ENCODE measurements at regions not wholly inside any gene's neighbourhood (a gene's known extent, or its start where the extent isn't known, plus 50 kb on each side); places are given as distances from the start of the nearest gene placed in this dataset.

DNA sequence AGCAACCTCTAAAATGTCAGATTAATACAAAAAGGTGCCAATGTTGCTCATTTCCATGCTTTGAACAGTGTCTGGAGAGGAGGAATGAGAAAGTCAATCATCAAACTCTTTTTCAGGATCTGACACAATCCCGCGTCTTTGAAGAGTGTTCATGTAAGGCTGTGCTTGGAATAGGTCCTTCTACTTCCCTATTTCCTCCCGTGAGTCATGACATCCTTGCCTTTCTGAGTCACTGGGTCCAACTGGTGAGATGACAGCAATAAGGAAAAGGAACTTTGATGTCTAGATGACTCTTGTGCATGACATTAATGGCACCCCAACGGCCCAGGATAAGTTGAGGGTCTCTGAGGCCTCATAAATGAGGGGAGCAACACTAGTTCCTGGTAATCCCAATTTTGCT, 109.0 kb upstream of the CELF4 start:
- Histone ChIP-seq H3K27ac (no peak overlapping the region), H3K4me2 (no peak overlapping the region), H3K36me3 (no peaks in the 10 kb centered on the region), H3K4me1 (peaks cover 4% of the 10 kb centered on the region), H3F3A (ENCODE audit: low read depth) (peaks cover 5% of the 10 kb centered on the region), H3K27me3 (no peaks in the 10 kb centered on the region), H3K79me2 (ENCODE audit: low read depth) (no peaks in the 10 kb centered on the region), H2AFZ (replicated peaks) (no peak overlapping the region), H4K20me1 (ENCODE audit: low read depth) (no peaks in the 10 kb centered on the region), H3K9me3 (ENCODE audit: low read depth) (no peaks in the 10 kb centered on the region), H3K9ac (no peak overlapping the region), H3K4me3 (no peak overlapping the region)
- TF ChIP-seq, protein P1, sequence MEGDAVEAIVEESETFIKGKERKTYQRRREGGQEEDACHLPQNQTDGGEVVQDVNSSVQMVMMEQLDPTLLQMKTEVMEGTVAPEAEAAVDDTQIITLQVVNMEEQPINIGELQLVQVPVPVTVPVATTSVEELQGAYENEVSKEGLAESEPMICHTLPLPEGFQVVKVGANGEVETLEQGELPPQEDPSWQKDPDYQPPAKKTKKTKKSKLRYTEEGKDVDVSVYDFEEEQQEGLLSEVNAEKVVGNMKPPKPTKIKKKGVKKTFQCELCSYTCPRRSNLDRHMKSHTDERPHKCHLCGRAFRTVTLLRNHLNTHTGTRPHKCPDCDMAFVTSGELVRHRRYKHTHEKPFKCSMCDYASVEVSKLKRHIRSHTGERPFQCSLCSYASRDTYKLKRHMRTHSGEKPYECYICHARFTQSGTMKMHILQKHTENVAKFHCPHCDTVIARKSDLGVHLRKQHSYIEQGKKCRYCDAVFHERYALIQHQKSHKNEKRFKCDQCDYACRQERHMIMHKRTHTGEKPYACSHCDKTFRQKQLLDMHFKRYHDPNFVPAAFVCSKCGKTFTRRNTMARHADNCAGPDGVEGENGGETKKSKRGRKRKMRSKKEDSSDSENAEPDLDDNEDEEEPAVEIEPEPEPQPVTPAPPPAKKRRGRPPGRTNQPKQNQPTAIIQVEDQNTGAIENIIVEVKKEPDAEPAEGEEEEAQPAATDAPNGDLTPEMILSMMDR (IDR thresholded peaks at IDR 0.05): no peak
- Mint-ChIP-seq H3K36me3 (peaks cover 2% of the 10 kb centered on the region), H3K27ac (no peak overlapping the region), H3K27me3 (ENCODE audit: insufficient read depth, low read depth) (peaks cover 10% of the 10 kb centered on the region), H3K4me1 (peaks cover 8% of the 10 kb centered on the region), H3K9me3 (peaks cover 4% of the 10 kb centered on the region), H3K4me3 (no peak overlapping the region)
- no peak for DNase-seq (ENCODE audit: low spot score)

DNA sequence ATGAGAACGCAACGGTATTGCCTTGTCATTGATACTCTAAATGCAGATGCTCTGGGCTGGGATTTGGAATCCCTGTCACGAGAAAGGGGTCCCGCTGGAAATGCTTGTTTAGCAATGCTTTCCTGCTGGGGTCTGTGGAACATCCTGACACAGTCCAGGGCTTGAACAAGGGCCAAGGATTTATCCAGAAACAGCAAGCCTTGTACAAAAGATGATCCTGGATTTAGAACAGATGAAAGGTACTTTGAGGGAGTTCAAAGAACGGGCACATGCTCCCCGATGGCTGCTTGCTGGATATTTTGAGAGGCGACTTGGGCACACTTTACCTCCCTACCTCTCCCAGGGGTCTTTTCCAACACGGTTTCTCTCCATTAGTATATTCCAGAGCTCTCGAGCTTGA, 108.1 kb upstream of the CELF4 start:
- Mint-ChIP-seq H3K27me3 (ENCODE audit: insufficient read depth, low read depth) (peaks cover 14% of the 10 kb centered on the region), H3K4me3 (no peak overlapping the region), H3K36me3 (peaks cover 2% of the 10 kb centered on the region)

DNA sequence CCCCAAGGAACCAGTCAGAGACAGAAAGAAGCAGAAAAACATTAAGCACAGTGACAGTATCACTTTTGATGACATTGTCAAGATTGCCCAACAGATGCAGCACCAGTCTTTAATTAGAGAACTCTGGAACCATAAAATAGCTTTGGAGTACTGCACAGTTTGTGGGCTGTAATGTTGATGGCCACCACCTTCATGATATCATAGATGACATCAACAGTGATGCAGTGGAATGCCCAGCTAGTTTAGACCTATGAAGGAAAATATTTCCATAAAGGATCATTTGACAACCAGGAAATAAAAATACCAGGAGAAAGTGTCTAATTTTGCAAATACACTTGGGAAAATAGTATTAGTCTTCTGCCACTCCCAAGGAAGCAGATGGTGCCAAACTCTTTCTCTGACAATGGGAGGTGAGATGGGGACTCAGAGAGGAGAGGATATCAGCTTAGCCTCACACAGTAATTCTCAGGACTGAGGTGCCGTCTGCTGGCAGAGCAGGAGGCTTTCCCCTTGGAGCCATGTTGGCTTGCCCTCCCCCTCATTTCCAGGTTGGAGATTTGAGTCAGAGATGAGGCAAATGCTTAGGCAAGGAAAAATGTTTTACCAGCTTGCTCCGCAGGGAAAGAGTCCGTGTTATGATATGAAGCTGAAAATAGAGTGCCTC, 107.5 kb upstream of the CELF4 start:
- Mint-ChIP-seq H3K27ac (no peak overlapping the region), H3K9me3 (peaks cover 4% of the 10 kb centered on the region), H3K36me3 (peaks cover 2% of the 10 kb centered on the region), H3K4me1 (peaks cover 17% of the 10 kb centered on the region), H3K27me3 (ENCODE audit: insufficient read depth, low read depth) (peaks cover 16% of the 10 kb centered on the region), H3K4me3 (no peak overlapping the region)
- Histone ChIP-seq H3K4me2 (no peak overlapping the region), H3K36me3 (no peaks in the 10 kb centered on the region), H3K9me3 (ENCODE audit: low read depth) (no peaks in the 10 kb centered on the region), H3K4me3 (no peak overlapping the region), H3K79me2 (ENCODE audit: low read depth) (no peaks in the 10 kb centered on the region), H3K27me3 (no peaks in the 10 kb centered on the region), H2AFZ (replicated peaks) (no peak overlapping the region), H3F3A (ENCODE audit: low read depth) (peaks cover 20% of the 10 kb centered on the region), H3K27ac (no peak overlapping the region), H3K4me1 (peaks cover 13% of the 10 kb centered on the region), H4K20me1 (ENCODE audit: low read depth) (no peaks in the 10 kb centered on the region), H3K9ac (no peak overlapping the region)
- DNase-seq (ENCODE audit: low spot score): no peak
- TF ChIP-seq EZH2 (IDR thresholded peaks at IDR 0.05): no peak

More for the DNA sequence above, 108.1 kb upstream of the CELF4 start:
- Histone ChIP-seq H3K4me2 (no peak overlapping the region), H3K27me3 (no peaks in the 10 kb centered on the region), H3K4me1 (peaks cover 12% of the 10 kb centered on the region), H4K20me1 (ENCODE audit: low read depth) (no peaks in the 10 kb centered on the region), H3K36me3 (no peaks in the 10 kb centered on the region), H3K9ac (no peak overlapping the region), H3F3A (ENCODE audit: low read depth) (peaks cover 14% of the 10 kb centered on the region), H3K9me3 (ENCODE audit: low read depth) (no peaks in the 10 kb centered on the region), H2AFZ (replicated peaks) (no peak overlapping the region), H3K79me2 (ENCODE audit: low read depth) (no peaks in the 10 kb centered on the region), H3K4me3 (no peak overlapping the region), H3K27ac (no peak overlapping the region)
- TF ChIP-seq, protein P1 (IDR thresholded peaks at IDR 0.05): no peak
- TF ChIP-seq EZH2 (IDR thresholded peaks at IDR 0.05) (no peak), EZH2phosphoT487 (IDR thresholded peaks at IDR 0.05) (no peak)
- peaks cover 12% of the 10 kb centered on the region for H3K4me1 Mint-ChIP-seq
- H3K27ac Mint-ChIP-seq: no peak overlapping the region
- H3K9me3 Mint-ChIP-seq: peaks cover 4% of the 10 kb centered on the region
- DNase-seq (ENCODE audit: low spot score): no peak

GRCh38 chr18:37672001-37672400, 106.4 kb upstream of the CELF4 start:
- H4K20me1 ChIP-seq (ENCODE audit: low read depth): no peaks in the 10 kb centered on the region
- no peaks in the 10 kb centered on the region for H3K27me3 ChIP-seq
- no peaks in the 10 kb centered on the region for H3K9me3 ChIP-seq (ENCODE audit: low read depth)
- DNase-seq (ENCODE audit: low spot score): no peak
- Mint-ChIP-seq H3K27ac (no peak overlapping the region), H3K27me3 (ENCODE audit: insufficient read depth, low read depth) (peaks cover 18% of the 10 kb centered on the region), H3K9me3 (peaks cover 4% of the 10 kb centered on the region), H3K4me1 (peaks cover 22% of the 10 kb centered on the region), H3K4me3 (no peak overlapping the region), H3K36me3 (peaks cover 2% of the 10 kb centered on the region)
- H2AFZ ChIP-seq (replicated peaks): no peak overlapping the region
- no peak overlapping the region for H3K4me2 ChIP-seq
- H3K36me3 ChIP-seq: no peaks in the 10 kb centered on the region
- peaks cover 13% of the 10 kb centered on the region for H3K4me1 ChIP-seq
- no peaks in the 10 kb centered on the region for H3K79me2 ChIP-seq (ENCODE audit: low read depth)
- TF ChIP-seq, protein P1 (IDR thresholded peaks at IDR 0.05): no peak
- TF ChIP-seq EZH2phosphoT487 (IDR thresholded peaks at IDR 0.05): no peak
- TF ChIP-seq EZH2 (IDR thresholded peaks at IDR 0.05): no peak
- H3K9ac ChIP-seq: no peak overlapping the region
- peaks cover 22% of the 10 kb centered on the region for H3F3A ChIP-seq (ENCODE audit: low read depth)
- H3K27ac ChIP-seq: no peak overlapping the region
- no peak overlapping the region for H3K4me3 ChIP-seq
